C4-2B (cell line): ENCODE measurements at regions not wholly inside any gene's neighbourhood (a gene's known extent, or its start where the extent isn't known, plus 50 kb on each side); places are given as distances from the start of the nearest gene placed in this dataset.

Experiments used
- ZFX ChIP-seq: fragments of 450-650 bp; IDR thresholded peaks from 2 replicates; pipeline ENCODE4 v1.6.1; 2017
- TF ChIP-seq, protein P1 (sequence below): fragments of 450-650 bp; conservative IDR thresholded peaks from 2 replicates; pipeline ENCODE4 v1.5.1; 2017; ENCODE audit warnings: mild to moderate bottlenecking

GRCh38 chrX:39740078-39740477, 357.7 kb downstream of the BCOR start:
- TF ChIP-seq, protein P1, sequence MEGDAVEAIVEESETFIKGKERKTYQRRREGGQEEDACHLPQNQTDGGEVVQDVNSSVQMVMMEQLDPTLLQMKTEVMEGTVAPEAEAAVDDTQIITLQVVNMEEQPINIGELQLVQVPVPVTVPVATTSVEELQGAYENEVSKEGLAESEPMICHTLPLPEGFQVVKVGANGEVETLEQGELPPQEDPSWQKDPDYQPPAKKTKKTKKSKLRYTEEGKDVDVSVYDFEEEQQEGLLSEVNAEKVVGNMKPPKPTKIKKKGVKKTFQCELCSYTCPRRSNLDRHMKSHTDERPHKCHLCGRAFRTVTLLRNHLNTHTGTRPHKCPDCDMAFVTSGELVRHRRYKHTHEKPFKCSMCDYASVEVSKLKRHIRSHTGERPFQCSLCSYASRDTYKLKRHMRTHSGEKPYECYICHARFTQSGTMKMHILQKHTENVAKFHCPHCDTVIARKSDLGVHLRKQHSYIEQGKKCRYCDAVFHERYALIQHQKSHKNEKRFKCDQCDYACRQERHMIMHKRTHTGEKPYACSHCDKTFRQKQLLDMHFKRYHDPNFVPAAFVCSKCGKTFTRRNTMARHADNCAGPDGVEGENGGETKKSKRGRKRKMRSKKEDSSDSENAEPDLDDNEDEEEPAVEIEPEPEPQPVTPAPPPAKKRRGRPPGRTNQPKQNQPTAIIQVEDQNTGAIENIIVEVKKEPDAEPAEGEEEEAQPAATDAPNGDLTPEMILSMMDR: no peak
- no peak for TF ChIP-seq ZFX
